Spinal cord (tissue), 9 donors: ENCODE measurements at regions not wholly inside any gene's neighbourhood (a gene's known extent, or its start where the extent isn't known, plus 50 kb on each side); places are given as distances from the start of the nearest gene placed in this dataset.

Source experiments
- DNase-seq, 6 donors: peaks; one replicate each; pipeline versions ENCODE4 v3.0.0 to v3.0.0-alpha.2; 2013 to 2015; ENCODE audit warnings: low spot score in 6 of 6, low read depth in 4 of 6
- H3K27ac ChIP-seq: one replicate; pipeline ENCODE4 v1.5.1; 2013; ENCODE audit warnings: low read depth, low read length, control low read depth
- H3K27me3 ChIP-seq: one replicate; pipeline ENCODE4 v1.6.1; 2013; ENCODE audit warnings: low read length; ENCODE audit not compliant: control insufficient read depth, insufficient read depth
- H3K36me3 ChIP-seq: one replicate; pipeline ENCODE4 v1.6.1; 2013; ENCODE audit warnings: low read length; ENCODE audit not compliant: control insufficient read depth, insufficient read depth
- H3K4me1 ChIP-seq: one replicate; pipeline ENCODE4 v1.6.1; 2013; ENCODE audit warnings: low read length; ENCODE audit not compliant: control insufficient read depth, insufficient read depth
- H3K4me3 ChIP-seq: one replicate; pipeline ENCODE4 v1.5.1; 2013; ENCODE audit warnings: low read depth, low read length, control low read depth
- H3K9me3 ChIP-seq: one replicate; pipeline ENCODE4 v1.6.1; 2013; ENCODE audit warnings: low read length; ENCODE audit not compliant: control insufficient read depth, insufficient read depth
- WGBS: methylation state at CpG from one replicate; pipeline ENCODE4 v1.1.5; 2013; ENCODE audit warnings: missing lambda C conversion rate; ENCODE audit not compliant: insufficient coverage; 5-methylcytosine and 5-hydroxymethylcytosine counted together
- donor health status: healthy.

DNA sequence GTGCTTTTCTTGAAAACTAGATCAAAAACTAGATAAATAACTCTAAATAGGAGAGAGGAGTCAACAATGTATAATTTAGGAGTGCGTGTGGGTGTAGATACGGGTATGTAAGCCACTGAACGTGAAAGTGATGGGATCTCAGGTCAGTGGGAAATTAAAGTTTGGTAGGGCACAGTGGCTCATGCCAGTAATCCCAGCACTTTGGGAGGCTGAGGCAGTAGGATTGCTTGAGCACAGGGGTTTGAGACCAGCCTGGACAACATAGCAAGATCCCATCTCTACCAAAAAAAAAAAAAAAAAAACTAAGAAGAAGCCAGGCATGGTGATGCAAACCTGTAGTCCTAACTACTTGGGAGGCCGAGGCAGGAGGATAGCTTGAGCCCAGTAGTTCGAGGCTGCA is 247.1 kb downstream of the ANAPC1 start:
- Histone ChIP-seq H3K4me1 (no peaks in the 10 kb centered on the region), H3K27ac (no peak overlapping the region), H3K36me3 (no peaks in the 10 kb centered on the region), H3K9me3 (no peaks in the 10 kb centered on the region), H3K4me3 (no peak overlapping the region), H3K27me3 (no peaks in the 10 kb centered on the region)
- 93% methylated on average over 2 of the region's 5 CpGs for WGBS
- no peak for DNase-seq

DNA sequence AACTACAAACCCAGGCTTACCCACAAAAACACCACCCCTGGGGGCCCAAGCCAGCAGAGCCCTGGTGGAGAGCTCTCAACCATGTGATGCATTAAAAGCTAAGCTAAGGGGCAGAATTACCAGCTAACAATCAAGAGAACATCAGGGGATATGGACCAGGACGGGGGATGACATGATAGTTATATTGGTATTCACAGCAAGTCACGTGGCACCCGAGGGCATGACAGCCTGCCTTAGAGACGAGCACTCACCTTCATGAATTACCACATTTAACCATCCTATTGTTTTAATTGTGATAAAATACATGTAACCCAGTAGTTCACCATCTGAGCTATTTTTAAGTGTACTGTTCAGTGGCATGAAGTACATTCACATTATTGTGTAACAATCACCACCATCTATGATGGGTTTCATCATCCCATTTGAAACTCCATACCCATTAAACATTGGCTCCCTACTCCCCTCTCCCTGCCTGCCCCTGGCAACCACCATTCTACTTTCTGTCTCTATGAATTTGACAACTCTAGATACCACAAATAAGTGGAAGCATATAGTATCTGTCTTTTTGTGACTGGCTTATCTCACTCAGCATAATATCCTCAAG is 245.6 kb downstream of the ANAPC1 start:
- no CpG with 5 or more reads among the region's 4 CpGs for WGBS
- Histone ChIP-seq H3K36me3 (no peaks in the 10 kb centered on the region), H3K27ac (no peak overlapping the region), H3K4me3 (no peak overlapping the region), H3K9me3 (no peaks in the 10 kb centered on the region), H3K27me3 (no peaks in the 10 kb centered on the region), H3K4me1 (no peaks in the 10 kb centered on the region)
- DNase-seq = no peak

DNA sequence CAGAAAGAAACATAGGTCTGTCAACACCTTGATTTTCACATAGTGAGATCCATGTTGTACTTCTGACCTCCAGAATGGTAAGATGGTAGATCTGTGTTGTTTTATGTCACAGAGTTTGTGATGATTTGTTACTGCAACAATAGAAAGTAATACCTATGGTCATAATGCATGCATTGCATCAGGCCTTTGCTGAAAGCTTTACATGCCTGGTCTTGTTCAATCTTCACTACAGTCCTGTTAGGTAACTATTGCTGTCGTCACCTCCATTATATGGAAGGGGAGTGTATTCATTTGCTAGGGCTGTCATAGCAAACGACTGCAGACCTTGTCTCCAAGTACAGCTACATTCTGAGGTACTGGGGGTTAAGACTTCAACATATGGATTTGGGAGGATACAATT is 243.5 kb downstream of the ANAPC1 start:
- Histone ChIP-seq H3K4me1 (no peaks in the 10 kb centered on the region), H3K27me3 (no peaks in the 10 kb centered on the region), H3K4me3 (no peak overlapping the region), H3K36me3 (no peaks in the 10 kb centered on the region), H3K9me3 (no peaks in the 10 kb centered on the region), H3K27ac (no peak overlapping the region)
- WGBS = no CpG with 5 or more reads among the region's 2 CpGs
- DNase-seq = no peak

DNA sequence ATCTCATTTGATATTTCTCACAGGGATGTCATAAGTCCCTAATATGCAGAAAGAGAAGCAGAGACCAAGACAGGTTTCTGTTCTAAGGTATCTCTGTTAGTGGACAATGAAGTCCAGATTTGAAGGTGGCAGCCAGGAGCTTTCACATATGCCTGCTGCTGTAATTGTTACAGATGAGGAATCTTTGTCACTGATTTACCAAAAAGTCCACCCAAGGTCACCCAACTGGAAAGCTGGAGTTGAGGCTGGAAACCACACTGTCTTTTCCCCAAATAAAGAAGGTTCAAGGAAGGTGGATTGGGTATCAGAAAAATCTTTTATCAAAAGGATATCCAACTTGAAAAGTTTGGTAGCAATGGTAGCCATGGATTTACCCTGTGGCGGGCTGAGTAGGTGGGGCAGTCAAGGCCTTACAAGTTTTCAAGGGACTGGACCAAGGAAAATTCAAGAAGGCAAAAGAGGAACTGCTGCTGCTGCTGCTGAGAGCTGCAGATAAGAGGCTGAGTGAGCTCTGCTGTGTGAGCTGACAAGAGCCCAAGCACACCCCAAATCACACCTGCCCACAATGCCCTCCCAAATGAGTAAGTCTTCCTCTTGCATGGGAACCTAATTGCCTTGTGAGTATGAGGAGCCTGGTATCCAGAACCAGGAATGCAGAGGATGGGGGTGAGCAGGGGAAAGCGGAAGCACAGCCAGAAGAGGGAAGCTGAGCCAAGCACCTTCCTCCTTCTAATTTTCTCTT is 241.2 kb downstream of the ANAPC1 start:
- H3K36me3 ChIP-seq = no peaks in the 10 kb centered on the region
- no peak overlapping the region for H3K27ac ChIP-seq
- WGBS = no CpG with 5 or more reads among the region's 2 CpGs
- no peaks in the 10 kb centered on the region for H3K4me1 ChIP-seq
- H3K4me3 ChIP-seq = no peak overlapping the region
- no peak for DNase-seq
- H3K27me3 ChIP-seq = no peaks in the 10 kb centered on the region
- peaks cover 4% of the 10 kb centered on the region for H3K9me3 ChIP-seq

DNA sequence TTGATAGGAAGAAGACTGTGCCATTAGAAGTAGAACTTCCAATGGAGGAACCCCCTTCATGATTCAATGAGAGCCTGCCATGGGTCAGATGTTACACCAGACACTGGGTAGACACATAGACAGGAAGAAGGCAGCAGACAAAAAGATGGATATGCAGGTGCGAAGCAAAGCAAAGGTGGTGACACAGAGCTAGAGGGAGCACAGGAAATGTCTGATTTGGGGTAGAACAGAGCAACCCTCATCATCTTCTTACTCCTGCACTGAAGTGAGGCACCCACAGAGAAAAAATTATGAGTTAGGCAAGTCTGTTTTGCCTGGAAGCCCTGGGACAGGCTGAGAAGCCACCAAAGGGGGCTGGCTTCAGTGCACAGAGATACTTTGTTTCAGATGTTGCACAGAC is 240.2 kb downstream of the ANAPC1 start:
- Histone ChIP-seq H3K9me3 (peaks cover 4% of the 10 kb centered on the region), H3K4me1 (no peaks in the 10 kb centered on the region), H3K27me3 (no peaks in the 10 kb centered on the region), H3K27ac (no peak overlapping the region), H3K4me3 (no peak overlapping the region), H3K36me3 (no peaks in the 10 kb centered on the region)
- DNase-seq = no peak
- no CpG with 5 or more reads among the region's 1 CpG for WGBS

DNA sequence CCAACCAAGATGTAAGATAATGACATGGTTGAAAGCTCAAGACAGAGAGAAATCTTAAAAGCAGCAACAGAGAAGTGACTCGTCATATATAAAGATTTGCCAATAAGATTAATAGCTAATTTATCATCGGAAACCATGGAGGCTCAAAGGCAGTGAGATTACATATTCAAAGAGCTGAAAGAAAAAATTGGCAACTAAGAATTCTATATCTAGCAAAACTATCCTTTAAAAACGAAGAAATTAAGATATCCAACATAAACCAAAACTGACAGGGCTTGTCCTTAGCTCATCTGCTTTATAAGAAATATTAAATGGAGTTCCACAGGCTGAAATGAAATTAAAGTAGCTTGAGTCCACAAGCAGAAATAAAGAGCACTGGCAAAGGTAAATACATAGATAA is 236.6 kb downstream of the ANAPC1 start:
- WGBS = no CpG with 5 or more reads among the region's 3 CpGs
- no peak for DNase-seq
- peaks cover 6% of the 10 kb centered on the region for H3K9me3 ChIP-seq
- no peaks in the 10 kb centered on the region for H3K4me1 ChIP-seq
- no peaks in the 10 kb centered on the region for H3K36me3 ChIP-seq
- no peak overlapping the region for H3K27ac ChIP-seq
- no peaks in the 10 kb centered on the region for H3K27me3 ChIP-seq
- H3K4me3 ChIP-seq = no peak overlapping the region

DNA sequence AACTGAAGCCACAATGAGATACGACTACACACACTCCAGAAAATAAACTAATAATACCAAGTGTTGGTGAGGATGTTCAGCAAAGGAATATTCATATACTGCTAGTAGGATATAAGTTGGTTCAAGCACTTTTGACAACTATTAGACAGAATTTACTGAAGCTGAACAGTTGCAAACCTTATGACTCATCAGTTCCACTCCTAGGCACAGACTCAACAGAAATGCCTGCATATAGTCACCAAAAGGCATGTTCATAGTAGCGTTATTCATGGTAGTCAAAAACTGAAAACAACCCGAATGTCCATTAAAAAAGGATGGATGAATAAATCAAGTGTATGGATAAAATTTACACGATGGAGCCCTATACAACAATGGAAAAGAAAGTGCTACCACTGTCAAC is 232.0 kb downstream of the ANAPC1 start:
- DNase-seq = no peak
- peaks cover 7% of the 10 kb centered on the region for H3K4me1 ChIP-seq

DNA sequence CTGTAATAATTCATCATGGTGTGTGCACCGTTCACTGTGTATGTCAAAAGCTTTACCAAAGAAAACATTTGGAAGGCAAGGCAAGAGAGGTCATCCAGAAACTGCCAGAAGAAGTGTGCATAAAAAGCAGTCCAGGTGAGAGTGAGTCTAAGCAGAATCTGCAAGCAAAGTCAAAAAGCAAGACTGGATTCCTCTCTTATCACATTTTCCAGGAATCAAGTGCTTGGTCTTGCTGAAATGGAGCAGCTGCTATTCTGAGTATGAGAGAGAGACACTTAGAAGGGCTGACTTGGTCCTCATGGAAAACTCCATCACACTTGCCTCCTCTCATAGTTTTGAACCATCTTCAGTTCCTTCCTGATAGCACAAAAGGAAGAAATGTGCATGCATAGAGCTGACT is 231.3 kb downstream of the ANAPC1 start:
- H3K4me3 ChIP-seq = no peak overlapping the region
- peaks cover 7% of the 10 kb centered on the region for H3K4me1 ChIP-seq
- H3K27ac ChIP-seq = no peak overlapping the region
- H3K9me3 ChIP-seq = peaks cover 3% of the 10 kb centered on the region
- no peaks in the 10 kb centered on the region for H3K36me3 ChIP-seq
- 67% methylated on average over 1 of the region's 1 CpG for WGBS
- no peak for DNase-seq
- H3K27me3 ChIP-seq = no peaks in the 10 kb centered on the region

More for the DNA sequence above, 232.0 kb downstream of the ANAPC1 start:
- Histone ChIP-seq H3K27me3 (no peaks in the 10 kb centered on the region), H3K4me3 (no peak overlapping the region), H3K9me3 (peaks cover 4% of the 10 kb centered on the region), H3K36me3 (no peaks in the 10 kb centered on the region), H3K27ac (no peak overlapping the region)
- no CpG with 5 or more reads among the region's 4 CpGs for WGBS

DNA sequence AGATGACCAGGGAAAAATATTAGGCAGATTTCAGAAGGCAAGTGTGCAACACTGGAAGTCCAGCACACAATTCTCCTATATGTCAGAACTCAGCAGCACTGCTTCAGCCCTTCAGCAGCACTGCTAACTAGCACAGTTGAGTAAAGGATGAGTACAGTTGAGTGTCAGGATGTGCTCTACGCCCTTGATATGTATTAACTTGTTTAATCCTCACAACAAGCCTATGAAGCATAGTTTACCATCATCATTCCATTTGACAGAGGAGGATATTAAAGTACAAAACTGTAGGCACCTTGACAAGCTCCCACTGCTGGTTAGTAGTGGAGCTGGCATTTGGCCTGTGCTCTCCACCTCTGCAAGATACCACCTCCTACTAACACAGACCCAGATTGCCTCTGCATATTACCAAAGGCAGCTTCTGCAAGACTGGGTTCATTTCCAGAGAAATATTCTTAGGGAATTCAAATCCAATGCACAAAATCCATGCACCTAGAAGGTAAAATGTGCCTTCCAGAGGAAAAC is 230.8 kb downstream of the ANAPC1 start:
- WGBS = no CpG with 5 or more reads among the region's 1 CpG
- H3K9me3 ChIP-seq = peaks cover 2% of the 10 kb centered on the region
- H3K4me3 ChIP-seq = no peak overlapping the region
- no peaks in the 10 kb centered on the region for H3K36me3 ChIP-seq
- DNase-seq = no peak
- no peaks in the 10 kb centered on the region for H3K27me3 ChIP-seq
- H3K27ac ChIP-seq = no peak overlapping the region
- peaks cover 7% of the 10 kb centered on the region for H3K4me1 ChIP-seq

DNA sequence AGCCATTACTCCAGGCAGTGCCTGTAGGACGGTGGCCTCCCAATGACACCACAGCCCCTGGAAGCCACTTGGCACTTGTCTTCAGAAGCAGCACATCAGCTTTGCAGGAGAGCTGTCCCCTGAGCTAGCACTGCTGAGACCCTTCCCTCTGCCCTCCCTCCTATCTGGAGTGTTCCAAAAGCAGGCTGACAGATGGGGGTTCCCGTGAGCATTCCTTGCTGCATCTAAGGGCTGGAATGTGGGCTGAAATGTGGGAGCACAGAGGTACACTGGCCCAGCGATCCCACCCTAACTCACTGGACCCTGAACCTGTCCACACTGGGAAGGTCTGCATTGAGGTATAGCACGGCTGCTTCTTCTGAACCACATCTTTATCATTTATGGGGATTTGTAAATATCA is 230.1 kb downstream of the ANAPC1 start:
- peaks cover 2% of the 10 kb centered on the region for H3K9me3 ChIP-seq
- no peak overlapping the region for H3K27ac ChIP-seq
- no peak for DNase-seq
- H3K4me3 ChIP-seq = no peak overlapping the region
- H3K27me3 ChIP-seq = no peaks in the 10 kb centered on the region
- peaks cover 7% of the 10 kb centered on the region for H3K4me1 ChIP-seq
- no peaks in the 10 kb centered on the region for H3K36me3 ChIP-seq
- WGBS = 73% methylated on average over 1 of the region's 4 CpGs
